Globus pallidus (tissue), 1 donor: ENCODE measurements at regions not wholly inside any gene's neighbourhood (a gene's known extent, or its start where the extent isn't known, plus 50 kb on each side); places are given as distances from the start of the nearest gene placed in this dataset.
"Not testable (repeated sequence)": the region's sequence is repeated elsewhere in the genome, so short reads cannot be mapped to it uniquely, and the experiment has no call there.

ENCODE experiments used
- DNase-seq: peaks from one replicate; pipeline ENCODE4 v3.0.0-alpha.2; 2015; ENCODE audit warnings: low spot score

GRCh38 chr6:4677011-4677750, 99.0 kb upstream of the CDYL start:
- no peak for DNase-seq

- no peak for DNase-seq
Measured at GRCh38 chr6:4676016-4676415, 100.2 kb upstream of the CDYL start.

GRCh38 chr6:4675121-4675520, 101.1 kb upstream of the CDYL start:
- DNase-seq: no peak

GRCh38 chr6:4673861-4674260, 102.3 kb upstream of the CDYL start:
- DNase-seq: no peak

- DNase-seq: no peak
Measured at GRCh38 chr6:4672772-4673171, 103.4 kb upstream of the CDYL start.

GRCh38 chr6:4671587-4672115, 104.6 kb upstream of the CDYL start:
- no peak for DNase-seq

GRCh38 chr6:4670824-4671409, 105.3 kb upstream of the CDYL start:
- no peak for DNase-seq

GRCh38 chr6:4670290-4670689, 105.9 kb upstream of the CDYL start:
- DNase-seq: no peak

- no peak for DNase-seq
Measured at GRCh38 chr6:4668271-4669179, 107.7 kb upstream of the CDYL start.

- no peak for DNase-seq
Measured at GRCh38 chr6:4667591-4667990, 108.6 kb upstream of the CDYL start.

- DNase-seq: no peak
Measured at GRCh38 chr6:4666886-4667513, 109.2 kb upstream of the CDYL start.

GRCh38 chr6:4665489-4666417, 110.5 kb upstream of the CDYL start:
- DNase-seq: no peak

- no peak for DNase-seq
Measured at GRCh38 chr6:4664911-4665310, 111.3 kb upstream of the CDYL start.

- DNase-seq: peak; percentile 56
Measured at GRCh38 chr6:4664117-4664626, 112.0 kb upstream of the CDYL start.

- no peak for DNase-seq
Measured at GRCh38 chr6:4662886-4663285, 113.3 kb upstream of the CDYL start.

- no peak for DNase-seq
Measured at GRCh38 chr6:4661391-4661790, 114.8 kb upstream of the CDYL start.

- DNase-seq: no peak
Measured at GRCh38 chr6:4660377-4661321, 115.6 kb upstream of the CDYL start.

GRCh38 chr6:4659719-4660118, 116.5 kb upstream of the CDYL start:
- DNase-seq: not testable (repeated sequence)

GRCh38 chr6:4658486-4658885, 117.7 kb upstream of the CDYL start:
- no peak for DNase-seq

GRCh38 chr6:4656106-4656505, 120.1 kb upstream of the CDYL start:
- no peak for DNase-seq
